Activated T-helper 17 cell treated with anti-CD3 and anti-CD28 coated beads, Interleukin-2, amount 50 U/mL, for 72 hours (primary cell): ENCODE measurements at regions not wholly inside any gene's neighbourhood (a gene's known extent, or its start where the extent isn't known, plus 50 kb on each side); places are given as distances from the start of the nearest gene placed in this dataset.

Experiments
- ATAC-seq: fragments of 150-1000 bp; cut with Tn5 transposase; replicated peaks from 2 replicates; pipeline ENCODE4 v1.10.0; 2021; ENCODE audit warnings: mild to moderate bottlenecking, moderate library complexity
- H3K27ac Mint-ChIP-seq: one replicate; pipeline ENCODE4 v1.8.0; 2022; ENCODE audit warnings: mixed read lengths
- H3K27me3 Mint-ChIP-seq: one replicate; pipeline ENCODE4 v1.8.0; 2022; ENCODE audit warnings: mixed read lengths
- H3K36me3 Mint-ChIP-seq: one replicate; pipeline ENCODE4 v1.8.0; 2022; ENCODE audit warnings: low read depth, mild to moderate bottlenecking, mixed read lengths
- H3K4me1 Mint-ChIP-seq: one replicate; pipeline ENCODE4 v1.8.0; 2022; ENCODE audit warnings: mixed read lengths
- H3K4me3 Mint-ChIP-seq: one replicate; pipeline ENCODE4 v1.8.0; 2022; ENCODE audit warnings: mild to moderate bottlenecking, mixed read lengths
- H3K9me3 Mint-ChIP-seq: one replicate; pipeline ENCODE4 v1.8.0; 2022; ENCODE audit warnings: mixed read lengths

DNA sequence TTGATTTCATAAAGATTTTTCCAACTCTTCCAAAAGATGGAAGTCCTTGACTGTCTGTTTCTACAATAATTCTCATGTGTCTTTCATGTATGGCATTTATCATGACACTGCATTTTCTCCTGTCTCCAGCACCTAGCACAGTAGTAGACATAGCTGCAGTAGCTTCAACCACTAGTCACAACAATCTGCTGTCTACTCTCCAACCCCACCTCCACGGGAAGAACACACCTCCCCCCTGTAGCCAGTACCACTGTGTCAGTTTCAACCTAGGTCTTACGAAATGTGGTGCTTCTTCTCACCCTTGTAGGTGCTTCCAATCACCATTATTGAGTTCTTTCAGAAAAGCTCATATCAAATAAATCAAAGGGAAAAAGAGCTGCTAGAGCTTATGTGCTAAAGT lies 425.1 kb upstream of the ADAMTS5 start:
- Mint-ChIP-seq H3K4me3 (no peak overlapping the region), H3K27me3 (no peaks in the 10 kb centered on the region), H3K4me1 (no peaks in the 10 kb centered on the region), H3K36me3 (no peaks in the 10 kb centered on the region), H3K27ac (no peak overlapping the region), H3K9me3 (no peaks in the 10 kb centered on the region)
- ATAC-seq = no peak

- Mint-ChIP-seq H3K9me3 (no peaks in the 10 kb centered on the region), H3K4me3 (no peak overlapping the region), H3K36me3 (no peaks in the 10 kb centered on the region), H3K4me1 (no peaks in the 10 kb centered on the region), H3K27me3 (no peaks in the 10 kb centered on the region), H3K27ac (no peak overlapping the region)
- no peak for ATAC-seq
These were observed 423.5 kb upstream of the ADAMTS5 start for GRCh38 chr21:27390384-27390783.

DNA sequence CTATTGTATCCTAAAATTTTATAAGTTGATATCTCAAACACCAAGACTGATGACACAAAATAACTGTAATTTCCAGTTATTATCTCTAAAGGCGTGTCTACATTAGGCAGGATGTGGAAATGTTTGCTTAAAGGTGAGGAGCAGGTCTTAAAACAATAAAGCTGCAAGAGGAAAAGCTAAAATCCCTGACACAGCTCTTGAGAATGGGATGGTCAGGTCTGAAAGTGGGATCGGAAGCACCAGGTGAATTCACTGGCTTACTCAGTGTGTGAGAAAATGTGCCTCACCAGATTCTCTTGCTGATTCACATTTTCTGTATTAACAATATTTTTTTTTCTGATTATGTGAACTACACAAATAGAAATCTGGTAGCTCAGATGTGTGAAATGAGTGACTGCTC lies 421.9 kb upstream of the ADAMTS5 start:
- Mint-ChIP-seq H3K4me1 (no peaks in the 10 kb centered on the region), H3K9me3 (no peaks in the 10 kb centered on the region), H3K27ac (no peak overlapping the region), H3K36me3 (no peaks in the 10 kb centered on the region), H3K4me3 (no peak overlapping the region), H3K27me3 (no peaks in the 10 kb centered on the region)
- no peak for ATAC-seq

DNA sequence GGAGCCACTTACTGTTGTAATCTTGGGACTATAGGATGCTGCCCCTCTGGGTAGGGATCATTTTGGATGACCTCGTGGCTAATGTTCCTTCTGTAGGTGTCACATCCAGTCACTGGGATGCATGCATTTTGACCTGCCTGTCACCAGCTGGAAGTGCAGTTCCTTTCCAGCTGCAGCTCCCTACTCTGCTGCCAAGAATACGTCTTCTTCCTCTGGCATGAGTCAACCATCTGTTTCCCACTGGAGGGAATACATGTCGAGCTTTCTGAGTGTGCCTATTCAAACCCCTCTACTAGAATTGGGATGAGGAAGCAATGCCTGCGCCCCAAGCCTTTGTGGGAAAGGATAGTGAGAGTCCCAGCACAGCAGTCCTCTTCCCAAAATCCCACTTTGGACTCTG lies 415.5 kb upstream of the ADAMTS5 start:
- no peak for ATAC-seq
- Mint-ChIP-seq H3K27ac (no peak overlapping the region), H3K4me1 (no peaks in the 10 kb centered on the region), H3K27me3 (no peaks in the 10 kb centered on the region), H3K4me3 (no peak overlapping the region), H3K36me3 (no peaks in the 10 kb centered on the region), H3K9me3 (no peaks in the 10 kb centered on the region)

- no peak overlapping the region for H3K4me3 Mint-ChIP-seq
These were observed 413.4 kb upstream of the ADAMTS5 start for GRCh38 chr21:27380303-27380702.

DNA sequence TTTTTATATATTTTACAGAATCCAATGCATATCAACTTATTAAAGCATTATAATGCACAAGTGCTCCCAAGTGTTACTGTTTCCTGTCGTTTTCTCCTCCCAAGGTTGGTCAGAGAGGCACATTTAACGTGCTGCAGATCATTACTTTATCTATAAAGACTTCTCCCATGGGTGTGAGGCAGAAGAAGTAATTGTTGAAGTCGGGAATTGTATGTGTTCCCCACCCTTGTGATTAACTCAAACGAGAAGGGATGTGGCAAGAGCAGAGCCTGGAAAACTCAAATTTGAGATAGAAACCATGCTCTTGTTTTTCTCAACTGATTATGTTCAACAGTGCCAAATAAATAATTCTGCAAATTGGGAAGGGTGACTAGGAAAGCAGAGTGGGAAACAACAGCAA lies 412.5 kb upstream of the ADAMTS5 start:
- Mint-ChIP-seq H3K4me1 (no peaks in the 10 kb centered on the region), H3K9me3 (no peaks in the 10 kb centered on the region), H3K27me3 (no peaks in the 10 kb centered on the region), H3K36me3 (no peaks in the 10 kb centered on the region), H3K27ac (no peak overlapping the region), H3K4me3 (no peak overlapping the region)
- ATAC-seq = no peak

More at GRCh38 chr21:27380303-27380702, 413.4 kb upstream of the ADAMTS5 start:
- no peaks in the 10 kb centered on the region for H3K27me3 Mint-ChIP-seq
- no peak overlapping the region for H3K27ac Mint-ChIP-seq
- no peaks in the 10 kb centered on the region for H3K4me1 Mint-ChIP-seq
- ATAC-seq = no peak
- no peaks in the 10 kb centered on the region for H3K36me3 Mint-ChIP-seq
- H3K9me3 Mint-ChIP-seq = no peaks in the 10 kb centered on the region

DNA sequence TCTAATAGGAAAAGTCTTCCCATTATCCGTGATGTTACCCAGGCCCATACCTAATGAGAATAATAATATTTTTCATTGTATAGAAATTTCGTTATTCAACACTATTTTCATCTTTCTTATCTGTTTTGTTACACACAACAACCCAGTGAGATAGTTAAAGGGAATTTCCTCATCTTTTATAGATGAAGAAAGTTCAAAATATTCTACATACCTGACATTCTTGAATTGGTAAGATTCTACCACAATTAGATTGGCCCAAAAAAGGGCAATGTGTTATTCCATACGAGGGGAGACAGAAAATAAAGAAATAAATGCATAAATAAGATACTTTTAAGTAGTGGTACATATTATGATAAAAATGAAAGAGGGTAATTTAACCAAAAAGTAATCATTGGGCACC lies 405.5 kb upstream of the ADAMTS5 start:
- Mint-ChIP-seq H3K4me3 (no peak overlapping the region), H3K4me1 (no peaks in the 10 kb centered on the region), H3K27ac (no peak overlapping the region), H3K9me3 (peaks cover 10% of the 10 kb centered on the region), H3K27me3 (no peaks in the 10 kb centered on the region), H3K36me3 (no peaks in the 10 kb centered on the region)
- ATAC-seq = no peak

- Mint-ChIP-seq H3K36me3 (no peaks in the 10 kb centered on the region), H3K4me1 (no peaks in the 10 kb centered on the region), H3K4me3 (no peak overlapping the region), H3K9me3 (peaks cover 10% of the 10 kb centered on the region), H3K27ac (no peak overlapping the region), H3K27me3 (no peaks in the 10 kb centered on the region)
- ATAC-seq = no peak
These were observed 405.1 kb upstream of the ADAMTS5 start for GRCh38 chr21:27371975-27372331.

GRCh38 chr21:27371115-27371974 lies 404.5 kb upstream of the ADAMTS5 start:
- Mint-ChIP-seq H3K9me3 (peaks cover 10% of the 10 kb centered on the region), H3K27ac (no peak overlapping the region), H3K36me3 (no peaks in the 10 kb centered on the region), H3K27me3 (no peaks in the 10 kb centered on the region), H3K4me3 (no peak overlapping the region), H3K4me1 (no peaks in the 10 kb centered on the region)
- no peak for ATAC-seq

DNA sequence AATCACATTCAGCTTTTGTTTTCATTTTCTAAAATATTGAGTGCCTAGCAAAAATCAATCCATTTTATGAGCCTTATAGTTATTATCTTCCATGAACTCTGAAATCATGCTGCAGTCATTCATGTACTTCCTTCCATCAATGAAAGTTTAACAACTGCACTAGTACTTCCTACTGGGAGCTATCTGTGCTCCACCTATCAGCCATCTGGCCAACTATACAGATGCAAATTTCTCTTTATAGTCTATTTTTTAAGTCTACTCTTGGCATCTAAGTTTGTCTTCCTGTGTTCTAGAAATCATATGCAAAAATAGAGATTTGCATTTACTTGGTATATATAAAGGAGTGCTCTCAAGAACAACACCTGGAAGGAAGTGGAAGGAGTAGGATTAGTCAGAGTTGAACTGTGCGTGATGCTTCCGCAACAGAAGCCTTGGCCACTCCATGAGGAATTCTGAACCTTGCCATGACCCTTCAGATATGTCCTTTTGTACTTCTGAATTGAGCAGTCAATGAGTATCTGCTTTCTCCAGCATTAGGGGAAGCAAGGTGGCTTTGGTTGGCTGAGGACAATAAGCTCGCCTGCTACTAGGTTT lies 403.2 kb upstream of the ADAMTS5 start:
- Mint-ChIP-seq H3K36me3 (no peaks in the 10 kb centered on the region), H3K4me3 (no peak overlapping the region)

GRCh38 chr21:27369234-27369633 lies 402.3 kb upstream of the ADAMTS5 start:
- no peaks in the 10 kb centered on the region for H3K36me3 Mint-ChIP-seq
- ATAC-seq = no peak
- H3K27ac Mint-ChIP-seq = no peak overlapping the region
- no peaks in the 10 kb centered on the region for H3K27me3 Mint-ChIP-seq
- H3K9me3 Mint-ChIP-seq = peaks cover 10% of the 10 kb centered on the region
- no peaks in the 10 kb centered on the region for H3K4me1 Mint-ChIP-seq
- no peak overlapping the region for H3K4me3 Mint-ChIP-seq

More for the DNA sequence above, 403.2 kb upstream of the ADAMTS5 start:
- H3K27ac Mint-ChIP-seq = no peak overlapping the region
- H3K9me3 Mint-ChIP-seq = peaks cover 10% of the 10 kb centered on the region
- ATAC-seq = no peak
- no peaks in the 10 kb centered on the region for H3K27me3 Mint-ChIP-seq
- H3K4me1 Mint-ChIP-seq = no peaks in the 10 kb centered on the region

- Mint-ChIP-seq H3K4me1 (no peaks in the 10 kb centered on the region), H3K27me3 (no peaks in the 10 kb centered on the region), H3K36me3 (no peaks in the 10 kb centered on the region), H3K4me3 (no peak overlapping the region), H3K27ac (no peak overlapping the region), H3K9me3 (no peaks in the 10 kb centered on the region)
- no peak for ATAC-seq
These were observed 399.9 kb upstream of the ADAMTS5 start for GRCh38 chr21:27366646-27367235.

DNA sequence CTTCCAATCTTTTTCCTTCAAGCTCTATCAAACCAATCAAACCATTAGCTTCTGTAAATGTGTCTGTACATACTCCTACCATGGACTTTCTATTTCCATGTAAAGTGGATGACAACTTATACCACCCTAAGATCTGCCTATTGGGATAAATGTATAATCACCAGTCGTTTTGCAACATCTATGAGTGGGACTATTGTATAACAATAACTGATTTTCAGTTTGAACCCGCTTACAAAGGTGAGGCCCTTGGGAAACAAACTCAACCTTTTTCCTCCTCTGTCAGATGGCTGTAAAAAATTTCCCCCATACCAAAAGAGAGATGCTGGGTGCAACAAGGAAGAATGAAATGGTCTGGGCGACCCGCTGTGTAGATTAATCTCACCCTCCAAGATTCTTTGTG lies 399.1 kb upstream of the ADAMTS5 start:
- ATAC-seq = no peak
- no peaks in the 10 kb centered on the region for H3K9me3 Mint-ChIP-seq
- no peaks in the 10 kb centered on the region for H3K36me3 Mint-ChIP-seq
- H3K27ac Mint-ChIP-seq = no peak overlapping the region
- H3K4me1 Mint-ChIP-seq = no peaks in the 10 kb centered on the region
- no peak overlapping the region for H3K4me3 Mint-ChIP-seq
- no peaks in the 10 kb centered on the region for H3K27me3 Mint-ChIP-seq

DNA sequence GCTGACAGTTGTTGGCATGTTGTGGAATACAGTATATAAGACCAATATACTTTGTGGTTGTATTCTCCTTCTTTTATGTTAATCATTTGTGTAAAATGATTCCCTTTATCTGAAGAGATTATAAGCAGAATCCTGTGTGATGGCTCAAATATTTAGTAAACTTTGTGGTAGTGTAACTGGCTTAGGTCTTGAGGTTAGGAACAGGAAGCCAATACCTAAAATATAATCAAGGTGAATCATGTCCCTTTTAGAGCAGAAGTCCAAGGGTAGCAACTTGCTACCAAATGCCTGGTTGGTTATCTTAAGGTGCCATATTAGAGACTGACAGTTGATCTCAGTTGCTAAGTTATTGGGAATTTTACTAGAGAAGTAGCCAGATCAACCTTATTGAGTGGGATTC lies 398.5 kb upstream of the ADAMTS5 start:
- no peaks in the 10 kb centered on the region for H3K9me3 Mint-ChIP-seq
- ATAC-seq = no peak
- H3K27me3 Mint-ChIP-seq = no peaks in the 10 kb centered on the region
- no peak overlapping the region for H3K27ac Mint-ChIP-seq
- H3K36me3 Mint-ChIP-seq = no peaks in the 10 kb centered on the region
- H3K4me3 Mint-ChIP-seq = no peak overlapping the region
- no peaks in the 10 kb centered on the region for H3K4me1 Mint-ChIP-seq
